ENCODE measurements at regions not wholly inside any gene's neighbourhood (a gene's known extent, or its start where the extent isn't known, plus 50 kb on each side); places are given as distances from the start of the nearest gene placed in this dataset.

DNA sequence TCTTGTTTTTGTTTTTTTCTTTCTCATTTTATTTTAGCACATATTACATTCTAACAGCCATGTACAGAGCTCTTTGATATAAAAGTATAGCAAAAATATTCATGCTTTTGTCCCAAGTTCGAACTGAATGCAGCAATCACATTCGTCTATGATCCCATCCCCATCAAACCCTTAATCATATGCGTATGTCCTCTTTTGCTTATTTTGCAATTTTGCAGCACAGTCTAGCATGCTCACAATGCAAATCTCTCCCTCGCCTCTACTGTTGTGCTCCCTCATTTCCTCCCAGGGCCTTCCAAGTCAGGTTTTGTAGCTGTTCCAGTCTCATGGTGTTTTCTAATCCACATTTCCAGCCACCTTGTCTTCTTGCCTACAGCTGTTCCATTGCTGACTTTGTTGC is 144.6 kb upstream of the VEPH1 start:
- TF ChIP-seq ZFX (IDR thresholded peaks at IDR 0.05): no peak
- TF ChIP-seq CTCF (conservative IDR thresholded peaks at IDR 0.05): no peak
